Neural crest cell (in vitro differentiated cells): ENCODE measurements at regions not wholly inside any gene's neighbourhood (a gene's known extent, or its start where the extent isn't known, plus 50 kb on each side); places are given as distances from the start of the nearest gene placed in this dataset.

Experiments used
- DNase-seq: peaks from one replicate; pipeline ENCODE4 v3.0.0; 2021; ENCODE audit warnings: low read depth, mixed read lengths, low spot score
- H3K27ac Mint-ChIP-seq: one replicate; pipeline ENCODE4 v1.8.0; 2021; ENCODE audit warnings: mild to moderate bottlenecking, mixed read lengths; ENCODE audit not compliant: unreplicated experiment
- H3K27me3 Mint-ChIP-seq: 2 replicates; pipeline ENCODE4 v1.8.0; 2021; ENCODE audit warnings: low read depth, mild to moderate bottlenecking, mixed read lengths
- H3K36me3 Mint-ChIP-seq: 2 replicates; pipeline ENCODE4 v1.8.0; 2021; ENCODE audit warnings: low read depth, mild to moderate bottlenecking, mixed read lengths
- H3K4me1 Mint-ChIP-seq: 2 replicates; pipeline ENCODE4 v1.8.0; 2021; ENCODE audit warnings: mixed read lengths
- H3K4me3 Mint-ChIP-seq: one replicate; pipeline ENCODE4 v1.8.0; 2021; ENCODE audit warnings: mild to moderate bottlenecking, mixed read lengths
- H3K9me3 Mint-ChIP-seq: 2 replicates; pipeline ENCODE4 v1.8.0; 2021; ENCODE audit warnings: mixed read lengths
- CTCF ChIP-seq: fragments of 200-600 bp; sonication (generic); conservative IDR thresholded peaks from 2 replicates; pipeline ENCODE4 v1.5.0; 2021; ENCODE audit warnings: antibody characterized with exemption, mild to moderate bottlenecking

- peaks cover 2% of the 10 kb centered on the region for H3K9me3 Mint-ChIP-seq
- TF ChIP-seq CTCF = no peak
- DNase-seq = no peak
- H3K36me3 Mint-ChIP-seq = peaks cover 3% of the 10 kb centered on the region
- H3K4me3 Mint-ChIP-seq = no peak overlapping the region
- no peaks in the 10 kb centered on the region for H3K4me1 Mint-ChIP-seq
- no peak overlapping the region for H3K27ac Mint-ChIP-seq
- no peaks in the 10 kb centered on the region for H3K27me3 Mint-ChIP-seq
These were observed 602.9 kb upstream of the WWC1 start for GRCh38 chr5:167688341-167689130.

GRCh38 chr5:167694325-167695147 lies 596.9 kb upstream of the WWC1 start:
- H3K27ac Mint-ChIP-seq = no peak overlapping the region
- peaks cover 8% of the 10 kb centered on the region for H3K36me3 Mint-ChIP-seq
- no peak for TF ChIP-seq CTCF
- H3K27me3 Mint-ChIP-seq = no peaks in the 10 kb centered on the region
- no peak for DNase-seq
- H3K4me1 Mint-ChIP-seq = peaks cover 7% of the 10 kb centered on the region
- peaks cover 2% of the 10 kb centered on the region for H3K9me3 Mint-ChIP-seq
- no peak overlapping the region for H3K4me3 Mint-ChIP-seq

GRCh38 chr5:167696558-167697314 lies 594.7 kb upstream of the WWC1 start:
- Mint-ChIP-seq H3K9me3 (peaks cover 2% of the 10 kb centered on the region), H3K27ac (no peak overlapping the region), H3K36me3 (peaks cover 8% of the 10 kb centered on the region), H3K4me3 (no peak overlapping the region), H3K4me1 (peaks cover 15% of the 10 kb centered on the region), H3K27me3 (no peaks in the 10 kb centered on the region)
- no peak for TF ChIP-seq CTCF
- no peak for DNase-seq

- Mint-ChIP-seq H3K4me3 (no peak overlapping the region), H3K27ac (peak overlapping the region; percentile 29), H3K27me3 (no peaks in the 10 kb centered on the region), H3K36me3 (peaks cover 5% of the 10 kb centered on the region), H3K4me1 (peaks cover 15% of the 10 kb centered on the region), H3K9me3 (no peaks in the 10 kb centered on the region)
- TF ChIP-seq CTCF = no peak
- DNase-seq = no peak
These were observed 592.0 kb upstream of the WWC1 start for GRCh38 chr5:167699432-167699831.

- no peak for TF ChIP-seq CTCF
- no peak for DNase-seq
- H3K36me3 Mint-ChIP-seq = peaks cover 2% of the 10 kb centered on the region
- H3K4me3 Mint-ChIP-seq = no peak overlapping the region
- peaks cover 15% of the 10 kb centered on the region for H3K4me1 Mint-ChIP-seq
- H3K27me3 Mint-ChIP-seq = no peaks in the 10 kb centered on the region
- no peak overlapping the region for H3K27ac Mint-ChIP-seq
- no peaks in the 10 kb centered on the region for H3K9me3 Mint-ChIP-seq
These were observed 590.4 kb upstream of the WWC1 start for GRCh38 chr5:167701051-167701450.
